CD14-positive monocyte (primary cell): ENCODE measurements at regions not wholly inside any gene's neighbourhood (a gene's known extent, or its start where the extent isn't known, plus 50 kb on each side); places are given as distances from the start of the nearest gene placed in this dataset.
A peak's percentile ranks its signal among the peaks of the same experiment; 100 is the strongest.

ENCODE experiments used
- DNase-seq, 3 donors: peaks; one replicate each; pipeline ENCODE4 v3.0.0-alpha.2; 2011 to 2022
- H2AFZ ChIP-seq: 2 replicates; pipeline ENCODE4 v1.6.0; 2012; ENCODE audit warnings: mild to moderate bottlenecking, low read depth, low read length, inconsistent platforms; ENCODE audit not compliant: insufficient read depth, poor library complexity, severe bottlenecking
- H3K27ac ChIP-seq, 2 donors: 1 replicate in 1 of 2; 2 replicates in 1 of 2; pipeline ENCODE4 v1.5.1; 2012 to 2013; ENCODE audit warnings: low read length in 2 of 2, control low read depth in 1 of 2, inconsistent platforms in 1 of 2, low read depth in 1 of 2, mild to moderate bottlenecking in 1 of 2
- H3K27me3 ChIP-seq, 2 donors: one replicate each; pipeline versions ENCODE4 v1.6.0 to v1.6.1; 2011 to 2013; ENCODE audit warnings: low read length in 2 of 2; ENCODE audit not compliant: control insufficient read depth in 2 of 2, insufficient read depth in 2 of 2
- H3K36me3 ChIP-seq, 2 donors: replicated peaks in 1 of 2; 1 replicate in 1 of 2; 2 replicates in 1 of 2; pipeline versions ENCODE4 v1.5.1 to v1.6.1; 2012 to 2013; ENCODE audit warnings: low read length in 2 of 2, control low read depth in 1 of 2, inconsistent platforms in 1 of 2, mild to moderate bottlenecking in 1 of 2; ENCODE audit not compliant: insufficient read depth in 2 of 2, control insufficient read depth in 1 of 2
- H3K4me1 ChIP-seq, 2 donors: 1 replicate in 1 of 2; 2 replicates in 1 of 2; pipeline versions ENCODE4 v1.5.1 to v1.6.1; 2012 to 2013; ENCODE audit warnings: low read length in 2 of 2, control low read depth in 1 of 2, inconsistent platforms in 1 of 2, mild to moderate bottlenecking in 1 of 2, moderate library complexity in 1 of 2; ENCODE audit not compliant: insufficient read depth in 2 of 2, control insufficient read depth in 1 of 2
- H3K4me2 ChIP-seq: replicated peaks from 2 replicates; pipeline ENCODE3; 2012; ENCODE audit warnings: low read length, moderate library complexity, mild to moderate bottlenecking; ENCODE audit not compliant: poor library complexity, severe bottlenecking; ENCODE audit errors: extremely low read depth
- H3K4me3 ChIP-seq, 3 experiments: fragments of 200-600 bp in 1 of 3; sonication (generic) in 1 of 3; replicated peaks in 1 of 3; 1 replicate in 2 of 3; 2 replicates in 1 of 3; pipeline ENCODE4 v1.5.1; 2011 to 2013; ENCODE audit warnings: low read length in 3 of 3, mild to moderate bottlenecking in 3 of 3, control low read depth in 2 of 3, low read depth in 2 of 3, inconsistent platforms in 1 of 3, moderate library complexity in 1 of 3
- H3K79me2 ChIP-seq: 2 replicates; pipeline ENCODE4 v1.6.0; 2012; ENCODE audit warnings: mild to moderate bottlenecking, control low read depth, inconsistent platforms, low read length, moderate library complexity; ENCODE audit not compliant: insufficient read depth
- H3K9ac ChIP-seq: 2 replicates; pipeline ENCODE4 v1.6.0; 2017; ENCODE audit warnings: low read length, mild to moderate bottlenecking; ENCODE audit not compliant: insufficient read depth, poor library complexity, severe bottlenecking
- H3K9me3 ChIP-seq, 2 donors: replicated peaks in 1 of 2; 1 replicate in 1 of 2; 2 replicates in 1 of 2; pipeline versions ENCODE4 v1.5.1 to v1.6.1; 2012 to 2013; ENCODE audit warnings: low read length in 2 of 2, control low read depth in 1 of 2; ENCODE audit not compliant: control insufficient read depth in 1 of 2, insufficient read depth in 1 of 2
- H4K20me1 ChIP-seq: 2 replicates; pipeline ENCODE4 v1.6.0; 2012; ENCODE audit warnings: mild to moderate bottlenecking, low read length, control low read depth, moderate library complexity; ENCODE audit not compliant: insufficient read depth
- H3K27ac Mint-ChIP-seq, 7 donors: one replicate each; pipeline ENCODE4 v1.8.0; 2020; ENCODE audit warnings: mild to moderate bottlenecking in 7 of 7, mixed read lengths in 7 of 7, moderate library complexity in 6 of 7, inconsistent platforms in 2 of 7
- H3K27me3 Mint-ChIP-seq, 3 donors: one replicate each; pipeline ENCODE4 v1.8.0; 2021 to 2022; ENCODE audit warnings: low read depth in 3 of 3, mild to moderate bottlenecking in 3 of 3, mixed read lengths in 3 of 3, moderate library complexity in 3 of 3, inconsistent platforms in 1 of 3
- H3K36me3 Mint-ChIP-seq, 2 donors: one replicate each; pipeline ENCODE4 v1.8.0; 2020; ENCODE audit warnings: mixed read lengths in 2 of 2, inconsistent platforms in 1 of 2, mild to moderate bottlenecking in 1 of 2
- H3K4me1 Mint-ChIP-seq: one replicate; pipeline ENCODE4 v1.8.0; 2020; ENCODE audit warnings: mild to moderate bottlenecking, mixed read lengths
- H3K4me3 Mint-ChIP-seq, 2 donors: one replicate each; pipeline ENCODE4 v1.8.0; 2020; ENCODE audit warnings: mild to moderate bottlenecking in 2 of 2, mixed read lengths in 2 of 2, moderate library complexity in 1 of 2
- H3K9me3 Mint-ChIP-seq, 7 donors: one replicate each; pipeline ENCODE4 v1.8.0; 2020 to 2022; ENCODE audit warnings: mixed read lengths in 7 of 7, mild to moderate bottlenecking in 6 of 7, moderate library complexity in 6 of 7, inconsistent platforms in 2 of 7
- CTCF ChIP-seq: fragments of 200-600 bp; IDR thresholded peaks from one replicate; pipeline ENCODE4 v1.8.0; 2022; ENCODE audit warnings: antibody characterized with exemption, mild to moderate bottlenecking
- WGBS: methylation state at CpG from one replicate; pipeline ENCODE4 v1.1.5; 2013; ENCODE audit warnings: missing lambda C conversion rate; ENCODE audit not compliant: insufficient coverage; 5-methylcytosine and 5-hydroxymethylcytosine counted together
- intact Hi-C, 2 donors: fragments of 100-400 bp; cut with micrococcal nuclease; formaldehyde crosslinking; loops; one replicate each; pipeline versions ENCODE4 v1.15.0 to v1.15.1; 2023

GRCh38 chr15:70379134-70379533 lies 281.4 kb upstream of the TLE3 start:
- WGBS = no CpG with 5 or more reads among the region's 9 CpGs
- H3K4me1 Mint-ChIP-seq = peaks cover 36% of the 10 kb centered on the region
- no peak overlapping the region for H3K4me3 Mint-ChIP-seq

More at GRCh38 chr15:70379134-70379533, 281.4 kb upstream of the TLE3 start:
- H4K20me1 ChIP-seq = no peaks in the 10 kb centered on the region
- intact Hi-C loops = loop anchor here in 1 of 2 donors (10.0 kb wide), 1 partner anchor 904 kb away; no protein-coding TSS in a partner anchor
- H3K4me3 ChIP-seq = no peak overlapping the region
- peaks cover 0 to 8% of the 10 kb centered on the region in 2 donors for H3K27me3 ChIP-seq
- peaks cover 17 to 30% (median 28%) of the 10 kb centered on the region in 3 donors for H3K27me3 Mint-ChIP-seq
- H3K36me3 ChIP-seq = no peaks in the 10 kb centered on the region
- H3K9ac ChIP-seq = no peak overlapping the region
- DNase-seq = no peak
- peaks cover 0 to 10% (median 8%) of the 10 kb centered on the region in 7 donors for H3K9me3 Mint-ChIP-seq
- no peak for TF ChIP-seq CTCF
- peaks cover 10% of the 10 kb centered on the region in 2 donors for H3K4me1 ChIP-seq
- H2AFZ ChIP-seq = no peak overlapping the region
- peaks cover 0 to 4% of the 10 kb centered on the region in 2 donors for H3K9me3 ChIP-seq
- peak overlapping the region in 2 of 7 donors; percentile 9 to 45 for H3K27ac Mint-ChIP-seq
- H3K36me3 Mint-ChIP-seq = no peaks in the 10 kb centered on the region
- no peak overlapping the region for H3K27ac ChIP-seq
- no peaks in the 10 kb centered on the region for H3K79me2 ChIP-seq
- no peak overlapping the region for H3K4me2 ChIP-seq
